ENCODE measurements at regions not wholly inside any gene's neighbourhood (a gene's known extent, or its start where the extent isn't known, plus 50 kb on each side); places are given as distances from the start of the nearest gene placed in this dataset.

DNA sequence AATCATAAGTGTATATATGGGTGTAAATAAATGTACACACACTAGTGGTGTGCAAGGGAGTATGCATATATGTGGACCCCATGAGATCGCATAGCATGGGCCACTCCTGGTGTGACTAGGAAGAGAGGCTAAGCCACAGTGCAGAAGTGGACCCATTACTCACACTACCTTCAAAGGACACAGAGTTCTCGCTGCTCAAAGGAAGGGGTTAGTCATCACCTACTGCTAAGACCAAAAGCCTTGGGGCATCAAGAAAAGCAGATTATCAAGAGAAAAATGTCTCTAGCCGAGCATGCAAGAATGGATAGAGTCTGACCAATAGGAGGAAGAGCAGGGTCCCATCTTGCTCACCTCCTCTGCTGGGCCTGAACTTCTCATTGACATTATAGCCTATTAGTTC lies 195.5 kb downstream of the MAFB start (continued):
- no peak for TF ChIP-seq ZNF462 (CRISPR knock-in tag; IDR thresholded peaks at IDR 0.05)
- TF ChIP-seq ZNF114 (CRISPR knock-in tag; IDR thresholded peaks at IDR 0.05), result no peak

DNA sequence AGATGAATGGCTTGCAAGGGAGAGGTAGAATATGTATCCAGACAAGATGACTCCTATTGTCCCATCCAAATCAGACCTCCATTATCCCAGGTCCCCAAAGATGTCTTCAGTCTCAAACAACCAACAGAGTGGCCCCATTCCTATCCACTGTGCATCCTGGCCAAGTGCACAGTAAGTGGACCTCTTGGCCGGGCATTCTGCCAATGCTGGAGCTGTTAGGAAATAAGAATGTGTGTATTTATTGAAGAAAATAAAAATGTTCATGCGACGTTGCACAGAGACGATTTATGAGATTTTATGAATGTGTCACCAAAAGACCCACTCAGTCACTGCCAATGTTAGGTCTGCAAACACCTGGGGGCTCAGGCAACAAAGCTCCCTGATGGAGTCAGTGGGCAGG lies 196.0 kb downstream of the MAFB start:
- no peaks in the 10 kb centered on the region for H3K27me3 ChIP-seq (ENCODE audit: insufficient read depth)
- no peak overlapping the region for H3K27ac ChIP-seq (ENCODE audit: low read depth)
- ATAC-seq (no peak), DNase-seq (ENCODE audit: low spot score) (no peak)
- no peaks in the 10 kb centered on the region for H3K79me2 ChIP-seq (replicated peaks; ENCODE audit: insufficient read depth)
- H3K36me3 ChIP-seq (ENCODE audit: insufficient read depth), result no peaks in the 10 kb centered on the region
- peaks cover 4% of the 10 kb centered on the region for H3K27me3 Mint-ChIP-seq (ENCODE audit: insufficient read depth, low read depth, poor library complexity)
- H3F3A ChIP-seq (replicated peaks; ENCODE audit: low read depth), result no peaks in the 10 kb centered on the region
- no peaks in the 10 kb centered on the region for H3K4me1 Mint-ChIP-seq
- no peak overlapping the region for H3K4me3 ChIP-seq
- no peak overlapping the region for H2AFZ ChIP-seq
- H3K9me2 ChIP-seq (ENCODE audit: insufficient read depth), result peaks cover 17% of the 10 kb centered on the region
- H3K4me1 ChIP-seq (ENCODE audit: insufficient read depth), result no peaks in the 10 kb centered on the region
- no peak overlapping the region for H3K4me2 ChIP-seq
- H4K20me1 ChIP-seq (replicated peaks; ENCODE audit: insufficient read depth), result no peaks in the 10 kb centered on the region
- no peak overlapping the region for H3K4me3 Mint-ChIP-seq
- no peak overlapping the region for H3K27ac Mint-ChIP-seq
- no peaks in the 10 kb centered on the region for H3K9me3 Mint-ChIP-seq
- H3K36me3 Mint-ChIP-seq (ENCODE audit: low read depth), result no peaks in the 10 kb centered on the region; the same call in 2 of the 3 replicates
- no peak for TF ChIP-seq EZH2 (IDR thresholded peaks at IDR 0.05; ENCODE audit: low read depth, unreplicated experiment)
- no peak for TF ChIP-seq ZNF331 (CRISPR knock-in tag; IDR thresholded peaks at IDR 0.05; ENCODE audit: low read depth)
- TF ChIP-seq, protein P1, sequence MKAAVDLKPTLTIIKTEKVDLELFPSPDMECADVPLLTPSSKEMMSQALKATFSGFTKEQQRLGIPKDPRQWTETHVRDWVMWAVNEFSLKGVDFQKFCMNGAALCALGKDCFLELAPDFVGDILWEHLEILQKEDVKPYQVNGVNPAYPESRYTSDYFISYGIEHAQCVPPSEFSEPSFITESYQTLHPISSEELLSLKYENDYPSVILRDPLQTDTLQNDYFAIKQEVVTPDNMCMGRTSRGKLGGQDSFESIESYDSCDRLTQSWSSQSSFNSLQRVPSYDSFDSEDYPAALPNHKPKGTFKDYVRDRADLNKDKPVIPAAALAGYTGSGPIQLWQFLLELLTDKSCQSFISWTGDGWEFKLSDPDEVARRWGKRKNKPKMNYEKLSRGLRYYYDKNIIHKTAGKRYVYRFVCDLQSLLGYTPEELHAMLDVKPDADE (IDR thresholded peaks at IDR 0.05), result no peak
- TF ChIP-seq CREB1 (CRISPR knock-in tag; IDR thresholded peaks at IDR 0.05; ENCODE audit: low read depth), result no peak
- TF ChIP-seq POLR2AphosphoS5 (IDR thresholded peaks at IDR 0.05; ENCODE audit: low read depth), result no peak
- TF ChIP-seq, protein P2, sequence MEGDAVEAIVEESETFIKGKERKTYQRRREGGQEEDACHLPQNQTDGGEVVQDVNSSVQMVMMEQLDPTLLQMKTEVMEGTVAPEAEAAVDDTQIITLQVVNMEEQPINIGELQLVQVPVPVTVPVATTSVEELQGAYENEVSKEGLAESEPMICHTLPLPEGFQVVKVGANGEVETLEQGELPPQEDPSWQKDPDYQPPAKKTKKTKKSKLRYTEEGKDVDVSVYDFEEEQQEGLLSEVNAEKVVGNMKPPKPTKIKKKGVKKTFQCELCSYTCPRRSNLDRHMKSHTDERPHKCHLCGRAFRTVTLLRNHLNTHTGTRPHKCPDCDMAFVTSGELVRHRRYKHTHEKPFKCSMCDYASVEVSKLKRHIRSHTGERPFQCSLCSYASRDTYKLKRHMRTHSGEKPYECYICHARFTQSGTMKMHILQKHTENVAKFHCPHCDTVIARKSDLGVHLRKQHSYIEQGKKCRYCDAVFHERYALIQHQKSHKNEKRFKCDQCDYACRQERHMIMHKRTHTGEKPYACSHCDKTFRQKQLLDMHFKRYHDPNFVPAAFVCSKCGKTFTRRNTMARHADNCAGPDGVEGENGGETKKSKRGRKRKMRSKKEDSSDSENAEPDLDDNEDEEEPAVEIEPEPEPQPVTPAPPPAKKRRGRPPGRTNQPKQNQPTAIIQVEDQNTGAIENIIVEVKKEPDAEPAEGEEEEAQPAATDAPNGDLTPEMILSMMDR (conservative IDR thresholded peaks at IDR 0.05; ENCODE audit: low read depth in 2 of 2), result no peak
